ENCODE measurements at regions not wholly inside any gene's neighbourhood (a gene's known extent, or its start where the extent isn't known, plus 50 kb on each side); places are given as distances from the start of the nearest gene placed in this dataset.

GRCh38 chr4:22637306-22637705 lies 55.4 kb upstream of the GBA3 start:
- DNase-seq (ENCODE audit: insufficient read length, low spot score) = no peak
- no peak for FAIRE-seq
- TF ChIP-seq CTCF (IDR thresholded peaks at IDR 0.05; ENCODE audit: insufficient read depth, missing control alignments) = no peak
